ENCODE measurements at regions not wholly inside any gene's neighbourhood (a gene's known extent, or its start where the extent isn't known, plus 50 kb on each side); places are given as distances from the start of the nearest gene placed in this dataset.
"Not testable (repeated sequence)": the region's sequence is repeated elsewhere in the genome, so short reads cannot be mapped to it uniquely, and the experiment has no call there.

GRCh38 chr2:94737145-94737544 is 134.1 kb upstream of the TEKT4 start:
- CTCF ChIA-PET; BruUV-seq (replicated peaks); H3K9ac ChIP-seq (ENCODE audit: low read length): not testable (repeated sequence)

GRCh38 chr2:94737736-94738342 is 133.4 kb upstream of the TEKT4 start:
- H3K9ac ChIP-seq (ENCODE audit: low read length); ATAC-seq; CTCF ChIA-PET; H3K4me3 ChIP-seq (ENCODE audit: low read length); BruUV-seq (replicated peaks); H3K36me3 ChIP-seq (ENCODE audit: low read depth, low read length); H3K9me3 ChIP-seq (ENCODE audit: low read length); DNase-seq; H3F3A ChIP-seq (ENCODE audit: low read length, unreplicated experiment); POLR2A ChIA-PET (ENCODE audit: unreplicated experiment); H3K79me2 ChIP-seq (ENCODE audit: low read length); H3K4me2 ChIP-seq (ENCODE audit: low read length); H2AFZ ChIP-seq (ENCODE audit: low read length); H4K20me1 ChIP-seq (ENCODE audit: low read length); H3K4me1 ChIP-seq (ENCODE audit: insufficient read depth, low read length); intact Hi-C loops (cut with micrococcal nuclease); H3K27me3 ChIP-seq (ENCODE audit: low read length); H3K27ac ChIP-seq (ENCODE audit: low read length); H3K9me2 ChIP-seq (replicated peaks; ENCODE audit: low read length): not testable (repeated sequence)

More at GRCh38 chr2:94737145-94737544, 134.1 kb upstream of the TEKT4 start:
- H3K79me2 ChIP-seq (ENCODE audit: low read length); H3K9me2 ChIP-seq (replicated peaks; ENCODE audit: low read length); H2AFZ ChIP-seq (ENCODE audit: low read length); H3K4me2 ChIP-seq (ENCODE audit: low read length); H4K20me1 ChIP-seq (ENCODE audit: low read length); ATAC-seq; H3K4me3 ChIP-seq (ENCODE audit: low read length); H3K27me3 ChIP-seq (ENCODE audit: low read length); H3K36me3 ChIP-seq (ENCODE audit: low read depth, low read length); H3K9me3 ChIP-seq (ENCODE audit: low read length); intact Hi-C loops (cut with micrococcal nuclease); DNase-seq; H3K4me1 ChIP-seq (ENCODE audit: insufficient read depth, low read length); POLR2A ChIA-PET (ENCODE audit: unreplicated experiment); H3F3A ChIP-seq (ENCODE audit: low read length, unreplicated experiment); H3K27ac ChIP-seq (ENCODE audit: low read length): not testable (repeated sequence)

GRCh38 chr2:94753466-94753998 is 117.7 kb upstream of the TEKT4 start:
- ATAC-seq (no peak), DNase-seq (no peak)
- H3K4me1 ChIP-seq (ENCODE audit: insufficient read depth, low read length): no peaks in the 10 kb centered on the region
- intact Hi-C loops (cut with micrococcal nuclease): no loop called here
- ChIA-PET CTCF (no interaction called here), POLR2A (ENCODE audit: unreplicated experiment) (no interaction called here)
- no peak overlapping the region for H3K4me3 ChIP-seq (ENCODE audit: low read length)
- no peaks in the 10 kb centered on the region for H3K79me2 ChIP-seq (ENCODE audit: low read length)
- no peak overlapping the region for H2AFZ ChIP-seq (ENCODE audit: low read length)
- TF ChIP-seq EZH2phosphoT487 (IDR thresholded peaks at IDR 0.05; ENCODE audit: borderline replicate concordance, low read length) (no peak), EZH2 (IDR thresholded peaks at IDR 0.05; ENCODE audit: low read length, unreplicated experiment) (no peak)
- TF ChIP-seq, protein P1, sequence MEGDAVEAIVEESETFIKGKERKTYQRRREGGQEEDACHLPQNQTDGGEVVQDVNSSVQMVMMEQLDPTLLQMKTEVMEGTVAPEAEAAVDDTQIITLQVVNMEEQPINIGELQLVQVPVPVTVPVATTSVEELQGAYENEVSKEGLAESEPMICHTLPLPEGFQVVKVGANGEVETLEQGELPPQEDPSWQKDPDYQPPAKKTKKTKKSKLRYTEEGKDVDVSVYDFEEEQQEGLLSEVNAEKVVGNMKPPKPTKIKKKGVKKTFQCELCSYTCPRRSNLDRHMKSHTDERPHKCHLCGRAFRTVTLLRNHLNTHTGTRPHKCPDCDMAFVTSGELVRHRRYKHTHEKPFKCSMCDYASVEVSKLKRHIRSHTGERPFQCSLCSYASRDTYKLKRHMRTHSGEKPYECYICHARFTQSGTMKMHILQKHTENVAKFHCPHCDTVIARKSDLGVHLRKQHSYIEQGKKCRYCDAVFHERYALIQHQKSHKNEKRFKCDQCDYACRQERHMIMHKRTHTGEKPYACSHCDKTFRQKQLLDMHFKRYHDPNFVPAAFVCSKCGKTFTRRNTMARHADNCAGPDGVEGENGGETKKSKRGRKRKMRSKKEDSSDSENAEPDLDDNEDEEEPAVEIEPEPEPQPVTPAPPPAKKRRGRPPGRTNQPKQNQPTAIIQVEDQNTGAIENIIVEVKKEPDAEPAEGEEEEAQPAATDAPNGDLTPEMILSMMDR (conservative IDR thresholded peaks at IDR 0.05; ENCODE audit: low read depth, low read length): no peak
- no peak overlapping the region for H3K9ac ChIP-seq (ENCODE audit: low read length)
- peaks cover 11% of the 10 kb centered on the region for H3K27me3 ChIP-seq (ENCODE audit: low read length)
- BruUV-seq (replicated peaks): no TSS peak
- no peaks in the 10 kb centered on the region for H4K20me1 ChIP-seq (ENCODE audit: low read length)
- no peaks in the 10 kb centered on the region for H3K9me3 ChIP-seq (ENCODE audit: low read length)
- H3K4me2 ChIP-seq (ENCODE audit: low read length): no peak overlapping the region
- H3K27ac ChIP-seq (ENCODE audit: low read length): no peak overlapping the region
- H3K36me3 ChIP-seq (ENCODE audit: low read depth, low read length): no peaks in the 10 kb centered on the region
- H3F3A ChIP-seq (ENCODE audit: low read length, unreplicated experiment): no peaks in the 10 kb centered on the region
- H3K9me2 ChIP-seq (replicated peaks; ENCODE audit: low read length): no peaks in the 10 kb centered on the region

DNA sequence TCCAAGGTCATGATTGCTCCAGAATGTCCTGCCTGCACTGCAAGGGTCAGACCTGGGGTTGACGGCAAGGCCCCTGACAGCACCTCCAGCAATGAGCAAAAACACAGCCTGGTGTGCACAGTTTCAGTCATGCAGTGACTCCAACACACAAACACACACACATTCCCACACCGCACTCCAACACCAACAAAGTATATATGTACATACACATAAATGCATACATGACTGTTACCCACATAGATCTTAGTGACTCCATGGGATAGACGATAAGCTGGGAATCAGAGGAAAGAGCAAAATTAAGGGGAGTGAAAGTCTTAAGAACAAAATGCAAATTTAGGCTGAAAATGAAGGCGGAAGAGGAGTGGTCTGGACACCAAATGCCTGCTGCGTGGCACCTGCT is 112.7 kb upstream of the TEKT4 start:
- Histone ChIP-seq H3K4me1 (ENCODE audit: insufficient read depth, low read length) (no peaks in the 10 kb centered on the region), H3K9me2 (replicated peaks; ENCODE audit: low read length) (no peaks in the 10 kb centered on the region), H4K20me1 (ENCODE audit: low read length) (no peaks in the 10 kb centered on the region), H3F3A (ENCODE audit: low read length, unreplicated experiment) (no peaks in the 10 kb centered on the region), H3K9me3 (ENCODE audit: low read length) (no peaks in the 10 kb centered on the region), H3K36me3 (ENCODE audit: low read depth, low read length) (no peaks in the 10 kb centered on the region), H3K27ac (ENCODE audit: low read length) (no peak overlapping the region), H3K4me3 (ENCODE audit: low read length) (no peak overlapping the region), H3K9ac (ENCODE audit: low read length) (no peak overlapping the region), H3K27me3 (ENCODE audit: low read length) (no peaks in the 10 kb centered on the region), H3K4me2 (ENCODE audit: low read length) (no peak overlapping the region), H3K79me2 (ENCODE audit: low read length) (no peaks in the 10 kb centered on the region), H2AFZ (ENCODE audit: low read length) (no peak overlapping the region)
- no peak for DNase-seq
- POLR2A ChIA-PET (ENCODE audit: unreplicated experiment): no interaction called here
- ATAC-seq: no peak
- BruUV-seq (replicated peaks): no TSS peak
- TF ChIP-seq EZH2 (IDR thresholded peaks at IDR 0.05; ENCODE audit: low read length, unreplicated experiment) (no peak), EZH2phosphoT487 (IDR thresholded peaks at IDR 0.05; ENCODE audit: borderline replicate concordance, low read length) (no peak)
- TF ChIP-seq, protein P1 (conservative IDR thresholded peaks at IDR 0.05; ENCODE audit: low read depth, low read length): no peak
- CTCF ChIA-PET: no interaction called here
- intact Hi-C loops (cut with micrococcal nuclease): no loop called here
